ENCODE measurements at regions not wholly inside any gene's neighbourhood (a gene's known extent, or its start where the extent isn't known, plus 50 kb on each side); places are given as distances from the start of the nearest gene placed in this dataset.

- TF ChIP-seq GATA3 (IDR thresholded peaks at IDR 0.05; ENCODE audit: low read depth, low read length) = no peak
- TF ChIP-seq GATA2 (IDR thresholded peaks at IDR 0.05; ENCODE audit: low read depth, low read length) = no peak
Measured at GRCh38 chr5:16391858-16392649, 73.5 kb downstream of the ZNF622 start.

Data from SH-SY5Y (cell line).